NCI-H2171 (cell line): ENCODE measurements at regions not wholly inside any gene's neighbourhood (a gene's known extent, or its start where the extent isn't known, plus 50 kb on each side); places are given as distances from the start of the nearest gene placed in this dataset.

Source experiments
- DNase-seq: peaks from one replicate; lab custom pipeline; 2025; lab: John Stamatoyannopoulos, UW

- no peak for DNase-seq
Measured at GRCh38 chr15:99440551-99441443, 125.0 kb upstream of the MEF2A start.

GRCh38 chr15:99441444-99441800 is 124.4 kb upstream of the MEF2A start:
- no peak for DNase-seq

DNA sequence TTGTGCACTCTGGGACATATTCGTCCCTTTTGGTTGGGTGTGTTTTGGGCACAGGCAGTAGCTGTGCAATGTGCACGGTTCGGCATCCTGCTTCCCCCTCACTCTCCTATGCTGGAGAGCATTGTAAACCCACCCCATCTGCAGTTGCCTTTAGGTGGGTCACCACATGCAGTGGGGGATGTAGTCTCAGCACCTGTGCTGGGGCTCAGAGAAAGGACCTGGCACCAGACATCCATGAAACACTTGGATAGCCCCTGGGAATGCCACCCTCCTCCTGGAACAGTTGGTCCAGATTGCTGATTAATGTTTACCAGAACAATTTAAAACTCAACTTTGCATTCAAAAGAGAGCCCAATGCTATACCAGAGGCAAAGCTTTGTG is 123.9 kb upstream of the MEF2A start:
- no peak for DNase-seq

DNA sequence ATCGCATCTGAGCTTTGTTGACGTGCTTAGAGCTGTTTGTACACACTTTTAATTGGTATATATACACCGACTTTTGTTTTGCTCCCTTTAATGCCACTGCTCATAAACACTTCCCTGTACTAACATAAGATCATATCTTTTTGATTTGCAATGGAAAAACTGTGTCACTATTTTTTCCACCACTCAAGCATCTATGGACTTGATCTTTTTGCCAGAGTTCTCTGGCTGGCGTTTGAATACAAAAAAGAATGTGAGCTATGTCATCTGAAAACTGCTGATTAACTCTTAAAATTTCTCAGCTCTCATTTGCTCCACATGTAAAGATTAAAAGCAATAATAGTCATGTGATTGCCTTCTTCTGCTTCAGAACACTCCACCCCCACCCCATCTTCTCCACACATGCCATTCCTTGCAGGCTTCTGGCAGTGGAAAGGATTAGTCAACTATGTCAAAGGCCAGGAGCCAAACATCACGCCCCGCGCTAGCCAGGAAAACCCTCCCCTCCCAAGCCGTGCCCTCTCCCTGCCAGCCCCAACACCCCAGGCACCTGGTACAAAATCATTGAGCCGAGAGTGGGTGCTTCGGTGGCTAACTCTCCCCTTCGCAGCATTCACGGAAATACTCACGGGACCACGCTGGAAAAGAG is 123.4 kb upstream of the MEF2A start:
- DNase-seq = no peak

DNA sequence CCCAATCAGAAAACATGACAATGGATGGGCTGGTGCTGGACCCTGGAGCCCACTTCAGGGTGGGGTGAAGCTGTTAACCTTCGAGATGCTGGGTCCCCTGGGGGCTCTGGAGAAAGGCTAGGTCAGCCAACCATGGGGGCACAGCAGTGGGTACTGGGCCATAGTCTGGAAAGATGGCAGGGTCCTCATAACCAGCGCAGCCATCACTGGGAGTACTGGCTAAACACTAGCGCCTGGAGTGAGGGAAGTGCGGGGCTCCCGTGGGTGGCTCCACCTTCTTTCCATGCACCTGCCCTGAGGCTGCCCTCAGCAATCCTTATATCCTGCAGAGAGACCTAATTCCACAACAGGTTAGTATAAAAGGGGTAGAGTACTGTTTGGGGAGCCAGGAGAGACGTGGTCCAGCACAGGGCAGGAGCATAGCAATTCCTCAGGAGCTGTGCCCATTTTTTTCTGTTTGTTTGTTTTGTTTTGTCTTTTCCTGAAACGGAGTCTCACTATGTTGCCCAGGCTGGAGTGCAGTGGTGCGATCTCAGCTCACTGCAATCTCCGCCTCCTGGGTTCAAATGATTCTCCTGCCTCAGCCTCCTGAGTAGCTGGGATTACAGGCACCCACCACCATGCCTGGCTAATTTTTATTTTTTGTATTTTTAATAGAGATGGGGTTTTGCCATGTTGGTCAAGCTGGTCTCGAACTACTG is 122.6 kb upstream of the MEF2A start:
- DNase-seq = no peak

GRCh38 chr15:99443768-99444446 is 121.9 kb upstream of the MEF2A start:
- no peak for DNase-seq

DNA sequence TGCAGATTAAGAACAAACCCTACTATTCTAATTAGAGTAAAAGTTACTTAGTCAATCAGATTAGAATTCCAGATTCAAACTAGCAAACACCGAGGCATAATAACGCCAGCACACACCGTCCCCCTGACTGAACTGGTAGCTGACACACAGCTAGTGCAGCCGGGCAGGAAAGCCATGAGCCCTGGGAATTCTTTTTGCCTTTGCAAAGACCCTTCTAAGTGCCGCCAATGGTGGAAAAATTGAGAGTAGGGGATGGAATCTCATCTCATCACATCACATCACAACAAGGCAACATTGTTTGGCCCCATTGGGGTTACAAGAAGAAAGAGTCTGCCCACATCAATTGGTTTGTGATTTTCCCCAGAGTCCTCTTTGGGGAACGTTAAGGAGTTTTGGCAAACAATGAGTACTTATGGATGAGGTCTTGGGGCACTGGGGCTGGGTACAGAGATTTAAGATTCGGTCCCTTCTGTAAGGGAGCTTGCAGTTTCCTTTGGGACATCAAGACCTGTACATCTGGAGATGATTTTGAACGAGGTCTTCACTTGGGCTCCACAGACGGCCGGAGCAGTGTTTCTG is 120.4 kb upstream of the MEF2A start:
- no peak for DNase-seq

GRCh38 chr15:99446565-99447496 is 119.0 kb upstream of the MEF2A start:
- DNase-seq = peak; percentile 20

GRCh38 chr15:99447497-99448371 is 118.0 kb upstream of the MEF2A start:
- peak; percentile 9 for DNase-seq

- DNase-seq = no peak
Measured at GRCh38 chr15:99449514-99449913, 116.3 kb upstream of the MEF2A start.

DNA sequence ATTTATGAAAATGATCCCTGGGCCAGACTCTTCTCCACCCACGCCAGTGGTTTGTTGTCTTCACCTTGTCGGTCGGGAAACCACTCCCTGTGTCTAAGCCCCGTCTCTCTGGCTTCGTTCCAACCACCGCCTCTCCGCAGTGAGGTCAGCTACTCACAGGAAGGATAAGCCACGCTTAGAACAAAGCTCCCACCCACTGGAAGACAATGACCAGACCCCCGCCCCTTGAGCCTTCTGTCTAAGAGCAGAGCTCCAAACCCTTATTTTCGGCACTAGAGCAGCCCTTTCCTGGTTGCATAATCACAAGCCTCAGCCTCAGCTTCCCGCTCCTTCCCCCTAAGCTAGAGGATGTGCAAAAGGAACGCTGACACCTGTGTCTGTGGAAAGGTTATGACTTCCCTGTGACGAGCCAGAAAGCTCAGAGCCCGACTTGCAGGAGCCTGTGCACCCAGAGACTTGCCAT is 114.9 kb upstream of the MEF2A start:
- no peak for DNase-seq

DNA sequence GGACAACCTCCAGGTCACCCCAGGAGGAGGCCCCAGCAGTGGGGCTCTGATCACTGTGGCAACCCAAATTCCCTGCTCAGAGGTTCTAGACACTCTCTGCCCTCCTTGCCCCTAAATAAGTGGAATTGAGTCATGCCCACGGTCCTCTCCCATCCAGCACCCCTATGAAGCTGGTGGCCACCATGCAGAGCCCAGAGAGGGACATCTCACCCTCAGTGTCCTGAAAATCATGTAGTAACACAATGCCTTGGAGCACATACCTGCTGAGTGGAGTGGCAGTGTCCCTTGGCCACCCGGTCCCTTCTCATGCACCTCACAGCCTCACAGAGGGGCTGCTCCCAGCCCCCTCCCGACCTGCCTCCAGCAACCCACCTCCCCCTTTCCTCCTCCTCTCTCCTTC is 114.3 kb upstream of the MEF2A start:
- no peak for DNase-seq

DNA sequence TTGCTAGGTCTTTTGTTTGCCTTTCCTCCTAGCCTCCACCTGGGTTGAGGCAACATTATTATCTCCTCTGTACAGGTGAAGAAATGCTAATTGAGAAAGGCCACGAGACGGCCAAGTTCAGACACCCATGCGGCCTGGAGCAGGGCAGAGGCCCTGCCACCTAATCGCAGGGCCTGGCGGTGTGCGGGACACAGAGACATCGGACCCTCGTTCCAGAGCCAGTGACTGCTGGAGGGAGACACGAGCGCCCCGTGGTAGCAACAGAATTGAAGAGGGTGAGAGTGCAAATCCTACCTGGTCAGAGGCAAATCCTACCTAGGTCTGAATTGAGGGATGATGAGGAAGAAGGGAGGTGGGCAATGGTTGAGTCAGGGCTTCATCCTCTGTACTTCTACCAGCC is 113.8 kb upstream of the MEF2A start:
- DNase-seq = no peak

- no peak for DNase-seq
Measured at GRCh38 chr15:99452728-99453636, 112.8 kb upstream of the MEF2A start.

GRCh38 chr15:99453637-99454030 is 112.2 kb upstream of the MEF2A start:
- no peak for DNase-seq

- no peak for DNase-seq
Measured at GRCh38 chr15:99454107-99454809, 111.5 kb upstream of the MEF2A start.

DNA sequence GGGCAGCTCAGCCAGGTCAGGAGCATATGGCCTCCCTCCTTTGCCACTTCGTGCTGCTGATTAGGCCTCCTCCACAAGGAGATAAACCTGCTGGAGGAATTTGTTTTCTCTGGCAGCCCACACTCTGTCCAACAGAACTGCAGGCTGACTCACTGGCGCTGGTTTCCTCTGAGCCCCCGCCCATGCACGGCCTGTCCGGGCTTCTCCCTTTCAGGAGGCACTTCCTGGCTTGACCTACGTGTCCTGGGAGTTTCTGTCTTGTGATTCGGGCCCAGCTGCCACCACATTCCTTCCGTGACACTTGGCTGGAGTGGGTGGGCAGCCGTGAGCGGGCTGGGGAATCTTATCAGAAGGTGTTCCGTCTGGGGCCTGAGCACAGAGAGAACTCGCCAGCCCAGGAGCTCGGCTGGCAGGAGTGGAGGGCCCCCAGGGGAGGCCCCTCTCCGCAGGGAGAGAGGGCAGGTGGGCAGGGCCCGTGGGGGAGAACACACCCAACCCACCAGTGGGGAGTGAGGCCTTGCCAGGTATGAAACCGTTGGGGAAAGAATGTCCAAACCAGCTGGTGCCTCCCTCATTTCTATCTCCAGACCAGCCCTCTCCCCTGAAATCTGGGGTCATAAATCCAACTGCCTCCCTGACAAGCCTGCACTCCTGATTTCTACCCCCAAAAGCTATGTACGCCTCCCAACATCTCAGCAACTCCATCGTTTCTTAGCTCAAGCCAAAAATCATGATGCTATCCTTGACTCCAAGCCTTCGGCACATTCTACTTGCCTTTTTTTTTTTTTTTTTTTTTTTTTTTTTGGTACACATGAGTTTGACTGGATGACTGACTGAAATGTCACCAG is 110.6 kb upstream of the MEF2A start:
- no peak for DNase-seq
